ENCODE measurements at regions not wholly inside any gene's neighbourhood (a gene's known extent, or its start where the extent isn't known, plus 50 kb on each side); places are given as distances from the start of the nearest gene placed in this dataset.

DNA sequence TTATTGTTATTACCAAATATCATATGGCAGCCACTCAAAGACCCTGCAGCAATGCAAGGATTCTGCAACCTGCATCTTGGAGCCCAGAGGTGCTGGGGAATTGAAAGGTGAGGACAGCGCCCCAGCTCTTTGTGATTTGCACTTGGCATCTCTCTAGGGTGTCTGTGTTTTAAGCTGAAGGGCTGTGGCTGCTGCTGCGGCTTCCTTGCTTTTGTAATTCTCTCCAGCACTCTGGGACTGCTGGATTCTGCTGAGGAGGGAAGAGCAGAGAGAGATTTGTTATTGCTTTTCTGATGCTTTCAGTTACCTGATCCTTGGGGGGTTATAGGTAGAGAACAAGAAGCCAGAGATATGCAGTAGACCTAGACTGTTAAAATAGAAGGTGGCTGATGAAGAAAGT, 562.4 kb downstream of the EBF1 start:
- TF ChIP-seq, protein P1, sequence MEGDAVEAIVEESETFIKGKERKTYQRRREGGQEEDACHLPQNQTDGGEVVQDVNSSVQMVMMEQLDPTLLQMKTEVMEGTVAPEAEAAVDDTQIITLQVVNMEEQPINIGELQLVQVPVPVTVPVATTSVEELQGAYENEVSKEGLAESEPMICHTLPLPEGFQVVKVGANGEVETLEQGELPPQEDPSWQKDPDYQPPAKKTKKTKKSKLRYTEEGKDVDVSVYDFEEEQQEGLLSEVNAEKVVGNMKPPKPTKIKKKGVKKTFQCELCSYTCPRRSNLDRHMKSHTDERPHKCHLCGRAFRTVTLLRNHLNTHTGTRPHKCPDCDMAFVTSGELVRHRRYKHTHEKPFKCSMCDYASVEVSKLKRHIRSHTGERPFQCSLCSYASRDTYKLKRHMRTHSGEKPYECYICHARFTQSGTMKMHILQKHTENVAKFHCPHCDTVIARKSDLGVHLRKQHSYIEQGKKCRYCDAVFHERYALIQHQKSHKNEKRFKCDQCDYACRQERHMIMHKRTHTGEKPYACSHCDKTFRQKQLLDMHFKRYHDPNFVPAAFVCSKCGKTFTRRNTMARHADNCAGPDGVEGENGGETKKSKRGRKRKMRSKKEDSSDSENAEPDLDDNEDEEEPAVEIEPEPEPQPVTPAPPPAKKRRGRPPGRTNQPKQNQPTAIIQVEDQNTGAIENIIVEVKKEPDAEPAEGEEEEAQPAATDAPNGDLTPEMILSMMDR (IDR thresholded peaks at IDR 0.05; ENCODE audit: low read depth, low read length, missing control alignments): no peak
- no peak for DNase-seq (ENCODE audit: low read depth)
- no peak overlapping the region for H3K4me3 ChIP-seq (ENCODE audit: low read depth, low read length)

DNA sequence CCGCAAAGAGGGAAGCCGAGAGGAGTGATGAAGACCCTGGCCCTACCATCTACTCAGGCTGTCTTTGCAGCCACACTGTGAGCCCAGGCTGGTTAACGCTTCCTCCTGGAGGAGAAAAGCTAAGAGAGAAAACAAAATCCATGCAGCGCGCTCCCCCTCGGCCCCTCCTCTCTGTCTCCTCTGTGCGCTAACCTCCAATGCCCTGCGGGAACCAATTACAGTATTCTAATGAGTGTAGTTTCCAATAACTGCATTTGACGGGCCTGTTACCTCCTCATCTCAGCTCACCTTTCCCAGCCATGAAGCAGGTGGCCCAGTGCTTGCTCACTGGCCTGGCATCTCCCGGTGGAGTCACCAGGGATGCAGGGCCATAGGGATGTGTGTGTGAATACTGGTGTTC, 565.5 kb downstream of the EBF1 start:
- H3K4me3 ChIP-seq (ENCODE audit: low read depth, low read length): no peak overlapping the region
- no peak for DNase-seq (ENCODE audit: low read depth)
- TF ChIP-seq, protein P1 (IDR thresholded peaks at IDR 0.05; ENCODE audit: low read depth, low read length, missing control alignments): no peak

DNA sequence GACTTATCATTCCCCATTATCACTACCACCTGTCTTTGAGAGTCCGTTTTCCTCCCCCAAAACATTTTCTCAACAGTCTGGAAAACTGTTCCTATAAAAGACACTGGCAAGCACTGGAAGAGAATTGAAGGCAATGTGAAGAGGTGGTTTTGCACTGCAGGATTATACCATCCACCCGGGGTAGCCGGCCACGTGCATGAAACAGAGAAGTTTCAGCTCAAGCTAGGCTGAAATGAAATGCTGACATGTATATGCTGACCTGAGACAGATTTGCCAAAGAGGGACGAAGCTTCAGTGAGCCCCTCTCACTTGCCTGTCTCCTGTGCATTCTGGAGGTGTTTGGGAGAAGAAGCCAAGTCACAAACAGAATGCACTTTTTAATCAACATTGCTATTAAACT, 567.0 kb downstream of the EBF1 start:
- no peak for DNase-seq (ENCODE audit: low read depth)
- no peak overlapping the region for H3K4me3 ChIP-seq (ENCODE audit: low read depth, low read length)

DNA sequence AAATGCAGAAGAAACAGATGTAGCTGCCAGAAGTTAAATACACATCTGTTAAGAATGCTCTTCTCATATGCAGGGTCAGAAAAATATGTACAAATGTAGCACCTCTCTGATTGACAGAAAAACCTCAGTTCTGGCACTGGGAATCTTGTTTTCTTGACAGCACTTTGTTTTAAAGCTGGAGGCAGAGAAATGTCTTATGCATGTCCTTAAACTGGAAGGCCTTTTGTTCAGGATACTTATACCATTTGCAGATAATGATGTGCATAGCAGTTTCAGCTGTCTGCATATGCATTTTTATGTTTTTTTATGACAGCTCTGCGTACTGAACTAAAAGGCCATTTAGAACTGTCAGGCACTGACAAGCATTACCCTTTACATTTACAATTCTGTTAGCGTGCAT, 567.9 kb downstream of the EBF1 start:
- TF ChIP-seq, protein P1 (IDR thresholded peaks at IDR 0.05; ENCODE audit: low read depth, low read length, missing control alignments): no peak
- no peak for DNase-seq (ENCODE audit: low read depth)
- H3K4me3 ChIP-seq (ENCODE audit: low read depth, low read length): no peak overlapping the region

More for the DNA sequence above, 567.0 kb downstream of the EBF1 start:
- TF ChIP-seq, protein P1 (IDR thresholded peaks at IDR 0.05; ENCODE audit: low read depth, low read length, missing control alignments): no peak

DNA sequence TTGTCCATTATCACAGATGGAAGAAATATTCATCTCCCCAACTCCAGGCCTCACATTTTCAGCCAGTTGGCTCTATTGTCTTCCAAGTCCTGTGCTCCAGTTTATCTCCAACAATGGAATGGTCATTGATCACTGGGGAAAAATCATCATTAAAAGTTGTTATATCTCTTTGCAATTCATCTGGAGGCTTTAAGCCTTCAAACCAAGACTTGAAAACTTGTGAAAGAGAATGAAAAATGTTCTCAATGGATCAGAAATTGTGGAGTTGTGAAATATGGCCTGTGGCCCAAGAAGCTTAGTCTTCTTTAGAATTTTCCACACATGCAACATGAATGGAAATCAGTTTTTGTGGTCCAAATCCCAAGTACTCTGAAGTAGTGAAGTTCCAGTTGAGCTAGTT, 569.6 kb downstream of the EBF1 start:
- H3K4me3 ChIP-seq (ENCODE audit: low read depth, low read length): no peak overlapping the region
- DNase-seq (ENCODE audit: low read depth): no peak
- TF ChIP-seq, protein P1 (IDR thresholded peaks at IDR 0.05; ENCODE audit: low read depth, low read length, missing control alignments): no peak

DNA sequence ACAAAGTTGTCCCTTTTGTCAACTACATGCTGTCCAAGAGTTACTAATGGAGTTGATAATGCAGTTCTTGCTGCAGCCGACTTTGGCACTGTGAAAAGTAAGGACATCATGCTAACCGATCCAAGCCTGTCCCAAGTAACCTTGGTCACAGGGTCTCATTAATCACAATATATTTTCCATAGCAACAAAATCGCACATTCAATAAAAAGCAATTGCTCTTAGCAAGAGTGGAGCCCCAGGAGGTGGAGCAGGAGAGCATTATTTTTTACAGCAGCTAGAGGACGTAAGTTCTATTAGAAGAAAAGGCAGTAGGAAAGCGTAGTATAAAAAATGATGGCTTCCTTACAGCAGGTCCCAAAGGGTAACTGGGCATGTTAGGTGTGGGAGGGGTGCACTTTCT, 570.3 kb downstream of the EBF1 start:
- TF ChIP-seq, protein P1 (IDR thresholded peaks at IDR 0.05; ENCODE audit: low read depth, low read length, missing control alignments): no peak
- no peak overlapping the region for H3K4me3 ChIP-seq (ENCODE audit: low read depth, low read length)
- no peak for DNase-seq (ENCODE audit: low read depth)

DNA sequence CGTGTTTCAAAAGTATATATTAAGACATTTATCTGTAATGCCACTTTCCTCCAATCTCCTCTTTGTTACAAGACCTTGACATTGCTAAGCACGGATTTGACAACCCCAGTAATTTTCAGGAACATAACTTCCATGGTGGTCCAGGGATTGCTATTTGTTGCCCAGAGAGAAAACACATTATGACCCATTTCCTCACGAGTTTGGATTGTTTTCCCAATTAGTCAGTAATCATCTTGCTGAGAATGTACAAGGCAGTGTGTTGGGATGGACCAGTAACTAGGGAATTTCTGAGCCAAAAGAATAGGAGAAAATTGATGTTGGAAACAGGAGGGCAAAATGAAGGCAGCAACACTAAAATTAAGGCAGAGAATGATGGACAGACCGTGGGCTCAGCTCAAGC, 574.1 kb downstream of the EBF1 start:
- H3K4me3 ChIP-seq (ENCODE audit: low read depth, low read length): no peak overlapping the region
- TF ChIP-seq, protein P1 (IDR thresholded peaks at IDR 0.05; ENCODE audit: low read depth, low read length, missing control alignments): no peak
- DNase-seq (ENCODE audit: low read depth): no peak

All from GM12864 (cell line).